ENCODE measurements at regions not wholly inside any gene's neighbourhood (a gene's known extent, or its start where the extent isn't known, plus 50 kb on each side); places are given as distances from the start of the nearest gene placed in this dataset.

- Mint-ChIP-seq H3K4me3 (no peak overlapping the region), H3K27ac (peak overlapping the region in 1 of 3 experiments; percentile 62), H3K9me3 (peaks cover 8% of the 10 kb centered on the region), H3K36me3 (ENCODE audit: low read depth) (no peaks in the 10 kb centered on the region), H3K4me1 (peaks cover 22% of the 10 kb centered on the region), H3K27me3 (ENCODE audit: low read depth) (no peaks in the 10 kb centered on the region)
- no peak for TF ChIP-seq CTCF (IDR thresholded peaks at IDR 0.05; ENCODE audit: unreplicated experiment in 3 of 3)
Measured at GRCh38 chrX:39504227-39504626, 593.5 kb downstream of the BCOR start.

- H3K9me3 Mint-ChIP-seq: peaks cover 14% of the 10 kb centered on the region
- H3K36me3 Mint-ChIP-seq (ENCODE audit: low read depth): no peaks in the 10 kb centered on the region
- no peaks in the 10 kb centered on the region for H3K27me3 Mint-ChIP-seq (ENCODE audit: low read depth)
- H3K4me1 Mint-ChIP-seq: peaks cover 22% of the 10 kb centered on the region
- TF ChIP-seq CTCF (IDR thresholded peaks at IDR 0.05; ENCODE audit: unreplicated experiment in 3 of 3): no peak
- H3K4me3 Mint-ChIP-seq: no peak overlapping the region
- H3K27ac Mint-ChIP-seq: peak overlapping the region in 1 of 3 experiments; percentile 62
Measured at GRCh38 chrX:39504850-39505259, 592.9 kb downstream of the BCOR start.

GRCh38 chrX:39506131-39506530 lies 591.6 kb downstream of the BCOR start:
- no peaks in the 10 kb centered on the region for H3K27me3 Mint-ChIP-seq (ENCODE audit: low read depth)
- peaks cover 19% of the 10 kb centered on the region for H3K9me3 Mint-ChIP-seq
- no peak for TF ChIP-seq CTCF (IDR thresholded peaks at IDR 0.05; ENCODE audit: unreplicated experiment in 3 of 3)
- no peaks in the 10 kb centered on the region for H3K36me3 Mint-ChIP-seq (ENCODE audit: low read depth)
- H3K4me1 Mint-ChIP-seq: peaks cover 21% of the 10 kb centered on the region
- H3K27ac Mint-ChIP-seq: no peak overlapping the region
- H3K4me3 Mint-ChIP-seq: no peak overlapping the region

- H3K36me3 Mint-ChIP-seq (ENCODE audit: low read depth): no peaks in the 10 kb centered on the region
- peaks cover 17% of the 10 kb centered on the region for H3K4me1 Mint-ChIP-seq
- no peaks in the 10 kb centered on the region for H3K27me3 Mint-ChIP-seq (ENCODE audit: low read depth)
- H3K27ac Mint-ChIP-seq: no peak overlapping the region
- peaks cover 15% of the 10 kb centered on the region for H3K9me3 Mint-ChIP-seq
- no peak for TF ChIP-seq CTCF (IDR thresholded peaks at IDR 0.05; ENCODE audit: unreplicated experiment in 3 of 3)
- no peak overlapping the region for H3K4me3 Mint-ChIP-seq
Measured at GRCh38 chrX:39507034-39507433, 590.7 kb downstream of the BCOR start.

- H3K4me3 Mint-ChIP-seq: no peak overlapping the region
- peaks cover 20% of the 10 kb centered on the region for H3K9me3 Mint-ChIP-seq
- peaks cover 13% of the 10 kb centered on the region for H3K4me1 Mint-ChIP-seq
- no peaks in the 10 kb centered on the region for H3K27me3 Mint-ChIP-seq (ENCODE audit: low read depth)
- TF ChIP-seq CTCF (IDR thresholded peaks at IDR 0.05; ENCODE audit: unreplicated experiment in 3 of 3): no peak
- H3K27ac Mint-ChIP-seq: no peak overlapping the region
- H3K36me3 Mint-ChIP-seq (ENCODE audit: low read depth): no peaks in the 10 kb centered on the region
Measured at GRCh38 chrX:39507617-39508299, 590.0 kb downstream of the BCOR start.

- no peaks in the 10 kb centered on the region for H3K36me3 Mint-ChIP-seq (ENCODE audit: low read depth)
- no peaks in the 10 kb centered on the region for H3K27me3 Mint-ChIP-seq (ENCODE audit: low read depth)
- peaks cover 20% of the 10 kb centered on the region for H3K9me3 Mint-ChIP-seq
- H3K27ac Mint-ChIP-seq: no peak overlapping the region
- H3K4me1 Mint-ChIP-seq: peaks cover 11% of the 10 kb centered on the region
- H3K4me3 Mint-ChIP-seq: no peak overlapping the region
- no peak for TF ChIP-seq CTCF (IDR thresholded peaks at IDR 0.05; ENCODE audit: unreplicated experiment in 3 of 3)
Measured at GRCh38 chrX:39508300-39508692, 589.5 kb downstream of the BCOR start.

All from nephron (organoid).